DMS114 treated with DMSO at 0.1 percent for 48 hours (cell line): ENCODE measurements at regions not wholly inside any gene's neighbourhood (a gene's known extent, or its start where the extent isn't known, plus 50 kb on each side); places are given as distances from the start of the nearest gene placed in this dataset.
"Not testable (repeated sequence)": the region's sequence is repeated elsewhere in the genome, so short reads cannot be mapped to it uniquely, and the experiment has no call there.

ENCODE experiments used
- DNase-seq: peaks from one replicate; lab custom pipeline; 2025; ENCODE audit not compliant: unreplicated experiment; lab: John Stamatoyannopoulos, UW

DNA sequence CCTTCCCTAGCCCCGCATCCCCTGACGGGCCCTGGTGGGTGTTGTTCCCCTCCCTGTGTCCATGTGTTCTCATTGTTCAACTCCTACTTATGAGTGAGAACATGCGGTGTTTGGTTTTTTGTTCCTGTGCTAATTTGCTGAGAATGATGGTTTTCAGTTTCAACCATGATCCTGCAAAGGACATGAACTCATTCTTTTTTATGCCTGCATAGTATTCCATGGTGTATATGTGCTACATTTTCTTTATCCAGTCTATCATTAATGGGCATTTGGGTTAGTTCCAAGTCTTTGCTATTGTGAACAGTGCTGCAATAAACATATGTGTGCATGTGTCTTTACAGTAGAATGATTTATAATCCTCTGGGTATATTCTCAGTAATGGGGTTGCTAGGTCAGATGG is 65.7 kb upstream of the DCD start:
- not testable (repeated sequence) for DNase-seq

DNA sequence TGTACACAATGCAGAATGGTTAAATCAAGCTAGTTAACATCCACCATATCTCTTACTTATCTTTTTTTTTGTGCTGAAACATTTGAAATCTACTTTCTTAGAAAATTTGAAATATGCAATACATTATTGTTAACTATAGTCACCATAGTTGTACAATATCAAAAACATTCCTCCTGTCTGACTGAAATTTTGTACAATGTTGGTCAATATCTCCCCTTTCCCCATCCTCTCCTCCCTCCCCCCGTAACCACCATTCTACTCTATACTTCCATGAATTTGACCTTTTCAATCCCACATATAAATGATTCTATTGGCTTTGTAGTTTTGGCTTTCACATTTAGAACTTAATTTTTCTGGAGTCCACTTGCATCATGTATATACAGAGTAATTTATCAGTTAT is 63.5 kb upstream of the DCD start:
- no peak for DNase-seq

DNA sequence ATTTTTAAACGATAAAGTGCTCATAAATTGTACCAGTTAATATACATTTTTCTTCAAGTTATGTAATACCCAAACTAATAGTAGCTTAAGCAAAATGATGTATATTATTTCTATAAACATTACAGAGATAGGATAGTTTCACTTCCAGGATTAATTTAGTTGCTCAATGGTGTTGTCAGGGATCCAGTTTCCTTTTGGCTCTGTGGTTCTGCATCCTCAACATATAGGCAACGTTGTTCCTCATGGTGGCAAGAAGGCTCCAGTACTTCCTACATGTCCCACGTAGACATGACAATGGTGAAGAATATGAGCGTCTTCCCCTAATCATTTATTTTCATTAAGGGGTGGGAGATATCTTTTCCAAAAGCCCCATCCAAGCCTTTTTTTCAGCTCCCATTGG is 60.7 kb upstream of the DCD start:
- no peak for DNase-seq

DNA sequence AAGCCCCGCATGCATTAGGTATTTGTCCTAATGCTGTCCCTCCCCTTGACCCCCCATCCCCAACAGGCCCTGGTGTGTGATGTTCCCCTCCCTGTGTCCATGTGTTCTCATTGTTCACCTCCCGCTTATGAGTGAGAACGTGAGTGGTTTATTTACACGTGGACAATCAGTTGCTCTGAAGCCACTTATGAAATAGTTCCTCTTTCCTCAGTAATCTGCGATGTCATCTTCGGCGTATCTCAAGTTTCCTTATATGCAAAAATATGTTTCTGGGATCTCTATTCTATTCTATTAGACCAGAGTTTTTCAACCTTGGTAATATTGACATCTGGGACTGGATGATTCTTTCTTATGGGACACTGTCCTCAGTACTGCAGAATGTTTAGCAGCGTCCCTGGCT is 56.0 kb upstream of the DCD start:
- DNase-seq, result no peak

DNA sequence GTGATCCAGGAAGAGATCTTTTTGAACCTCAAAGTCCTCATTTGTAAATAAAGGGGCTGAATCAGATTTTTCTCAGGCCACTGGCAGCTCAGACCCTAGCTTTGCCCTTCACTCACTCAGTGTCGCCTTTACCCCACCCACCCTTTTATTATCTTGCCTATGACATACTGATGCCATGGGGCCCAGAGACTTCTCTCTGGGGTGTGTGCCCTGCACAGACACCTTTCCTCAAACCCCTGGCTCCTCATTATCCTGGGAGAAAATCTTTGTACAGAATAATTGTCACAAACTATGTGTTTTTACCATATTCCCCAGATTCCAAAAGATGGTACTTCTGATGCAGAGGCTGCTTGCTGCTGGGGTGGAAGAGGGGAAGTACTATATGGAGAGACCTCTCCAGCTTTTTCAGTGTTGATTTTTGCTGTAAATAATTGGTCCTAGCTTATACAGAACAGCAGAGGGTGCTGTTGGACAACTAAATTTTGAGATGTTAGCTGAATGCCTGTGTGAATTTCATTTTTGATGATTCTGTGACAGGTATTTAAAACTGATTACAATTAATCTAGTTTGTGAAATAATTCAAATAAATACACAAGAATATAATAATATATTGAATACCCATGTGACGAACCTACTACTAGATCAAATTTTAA is 53.9 kb upstream of the DCD start:
- DNase-seq, result peak; percentile 36

DNA sequence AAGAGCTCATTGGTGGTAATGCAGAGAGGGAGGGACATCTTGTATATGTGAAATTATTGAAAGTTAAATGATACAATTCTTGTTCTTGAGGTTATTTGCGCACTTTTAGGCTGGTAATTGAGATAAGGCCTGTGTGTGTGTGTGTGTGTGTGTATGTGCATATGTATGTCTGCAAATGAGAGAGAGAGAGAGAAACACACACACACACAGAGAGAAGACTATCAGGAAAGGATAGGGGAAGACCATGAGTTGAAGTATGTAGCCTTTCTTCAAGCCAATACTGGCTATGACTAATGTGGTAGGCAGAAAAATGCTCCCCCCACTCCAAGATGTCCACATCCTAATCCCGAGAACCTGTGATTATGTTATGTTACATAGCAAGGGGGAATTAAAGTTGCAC is 52.7 kb upstream of the DCD start:
- DNase-seq, result no peak

DNA sequence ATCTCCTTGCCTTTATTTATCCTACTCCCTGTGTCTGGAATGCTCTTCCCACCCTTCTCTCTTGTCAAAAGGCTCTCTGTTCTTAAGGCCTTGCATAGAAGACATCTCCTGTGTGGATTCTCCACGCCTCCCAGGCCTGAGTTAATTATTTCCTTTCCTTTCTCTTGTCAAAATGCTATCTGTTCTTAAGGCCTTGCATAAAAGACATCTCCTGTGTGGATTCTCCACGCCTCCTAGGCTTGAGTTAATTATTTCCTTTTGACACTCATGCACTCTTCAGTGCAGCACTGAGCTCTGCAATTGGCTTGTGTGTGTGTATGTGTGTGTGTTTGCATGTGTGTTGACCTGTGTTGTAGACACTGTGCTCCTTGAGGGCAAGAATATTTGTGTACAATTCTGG is 52.1 kb upstream of the DCD start:
- DNase-seq, result no peak
